ENCODE measurements at regions not wholly inside any gene's neighbourhood (a gene's known extent, or its start where the extent isn't known, plus 50 kb on each side); places are given as distances from the start of the nearest gene placed in this dataset.

DNA sequence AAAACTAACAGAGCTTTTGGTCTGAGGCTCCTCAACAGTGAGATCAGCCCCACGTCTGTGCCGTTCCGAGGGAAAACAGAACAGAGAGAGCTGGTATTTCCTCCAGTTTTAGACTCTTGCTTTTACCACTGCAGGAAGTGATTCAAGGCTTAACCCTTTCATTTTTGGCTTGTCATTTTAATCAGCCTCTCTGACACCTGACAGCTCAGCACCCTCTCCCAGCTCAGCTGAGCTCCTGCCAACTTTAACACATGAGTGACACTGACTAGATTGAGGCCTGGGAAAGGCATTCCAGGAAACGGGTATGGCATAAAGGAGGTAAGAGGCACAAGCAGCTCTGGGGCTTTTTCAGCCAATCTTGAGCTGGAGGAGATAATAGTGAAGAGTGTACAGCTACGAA is 239.4 kb upstream of the SKOR2 start:
- Mint-ChIP-seq H3K9me3 (ENCODE audit: low read depth) (peaks cover 9% of the 10 kb centered on the region), H3K4me3 (ENCODE audit: unreplicated experiment) (no peak overlapping the region), H3K27ac (ENCODE audit: unreplicated experiment) (no peak overlapping the region), H3K27me3 (ENCODE audit: low read depth) (peaks cover 3% of the 10 kb centered on the region), H3K4me1 (ENCODE audit: low read depth) (no peaks in the 10 kb centered on the region), H3K36me3 (ENCODE audit: low read depth) (no peaks in the 10 kb centered on the region)
- DNase-seq (ENCODE audit: low spot score): no peak
- TF ChIP-seq, protein P1, sequence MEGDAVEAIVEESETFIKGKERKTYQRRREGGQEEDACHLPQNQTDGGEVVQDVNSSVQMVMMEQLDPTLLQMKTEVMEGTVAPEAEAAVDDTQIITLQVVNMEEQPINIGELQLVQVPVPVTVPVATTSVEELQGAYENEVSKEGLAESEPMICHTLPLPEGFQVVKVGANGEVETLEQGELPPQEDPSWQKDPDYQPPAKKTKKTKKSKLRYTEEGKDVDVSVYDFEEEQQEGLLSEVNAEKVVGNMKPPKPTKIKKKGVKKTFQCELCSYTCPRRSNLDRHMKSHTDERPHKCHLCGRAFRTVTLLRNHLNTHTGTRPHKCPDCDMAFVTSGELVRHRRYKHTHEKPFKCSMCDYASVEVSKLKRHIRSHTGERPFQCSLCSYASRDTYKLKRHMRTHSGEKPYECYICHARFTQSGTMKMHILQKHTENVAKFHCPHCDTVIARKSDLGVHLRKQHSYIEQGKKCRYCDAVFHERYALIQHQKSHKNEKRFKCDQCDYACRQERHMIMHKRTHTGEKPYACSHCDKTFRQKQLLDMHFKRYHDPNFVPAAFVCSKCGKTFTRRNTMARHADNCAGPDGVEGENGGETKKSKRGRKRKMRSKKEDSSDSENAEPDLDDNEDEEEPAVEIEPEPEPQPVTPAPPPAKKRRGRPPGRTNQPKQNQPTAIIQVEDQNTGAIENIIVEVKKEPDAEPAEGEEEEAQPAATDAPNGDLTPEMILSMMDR (IDR thresholded peaks at IDR 0.05): no peak

GRCh38 chr18:47485221-47485797 is 233.8 kb upstream of the SKOR2 start:
- no peak for DNase-seq (ENCODE audit: low spot score)
- Mint-ChIP-seq H3K9me3 (ENCODE audit: low read depth) (peaks cover 9% of the 10 kb centered on the region), H3K36me3 (ENCODE audit: low read depth) (no peaks in the 10 kb centered on the region), H3K4me3 (ENCODE audit: unreplicated experiment) (no peak overlapping the region), H3K27ac (ENCODE audit: unreplicated experiment) (no peak overlapping the region), H3K27me3 (ENCODE audit: low read depth) (peaks cover 12% of the 10 kb centered on the region), H3K4me1 (ENCODE audit: low read depth) (no peaks in the 10 kb centered on the region)
- TF ChIP-seq, protein P1 (IDR thresholded peaks at IDR 0.05): no peak

GRCh38 chr18:47484068-47484467 is 232.6 kb upstream of the SKOR2 start:
- H3K36me3 Mint-ChIP-seq (ENCODE audit: low read depth): no peaks in the 10 kb centered on the region

DNA sequence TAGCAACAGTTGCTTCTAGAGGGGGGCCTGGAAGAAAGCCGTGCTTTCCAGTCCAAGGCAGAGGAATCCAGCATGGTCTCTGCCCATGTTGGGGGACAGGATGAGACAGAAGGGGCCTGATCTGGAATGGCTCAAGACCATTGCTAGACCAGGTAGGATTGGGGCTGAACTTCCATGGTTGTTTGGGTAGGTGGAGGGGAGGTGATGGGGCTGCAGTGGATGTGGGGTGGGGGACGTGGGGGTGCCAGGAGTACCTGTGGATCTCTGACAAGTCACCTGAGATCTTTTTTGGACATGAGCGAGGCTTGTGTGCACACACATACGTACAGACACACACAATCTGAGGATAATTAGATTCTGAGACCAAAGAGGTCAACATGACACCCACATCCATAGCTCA is 228.7 kb upstream of the SKOR2 start:
- Mint-ChIP-seq H3K27ac (ENCODE audit: unreplicated experiment) (no peak overlapping the region), H3K4me1 (ENCODE audit: low read depth) (no peaks in the 10 kb centered on the region), H3K27me3 (ENCODE audit: low read depth) (peaks cover 15% of the 10 kb centered on the region), H3K9me3 (ENCODE audit: low read depth) (no peaks in the 10 kb centered on the region), H3K36me3 (ENCODE audit: low read depth) (no peaks in the 10 kb centered on the region), H3K4me3 (ENCODE audit: unreplicated experiment) (no peak overlapping the region)
- TF ChIP-seq, protein P1 (IDR thresholded peaks at IDR 0.05): no peak
- DNase-seq (ENCODE audit: low spot score): no peak

More at GRCh38 chr18:47484068-47484467, 232.6 kb upstream of the SKOR2 start:
- Mint-ChIP-seq H3K4me1 (ENCODE audit: low read depth) (no peaks in the 10 kb centered on the region), H3K27ac (ENCODE audit: unreplicated experiment) (no peak overlapping the region), H3K27me3 (ENCODE audit: low read depth) (peaks cover 14% of the 10 kb centered on the region), H3K9me3 (ENCODE audit: low read depth) (peaks cover 6% of the 10 kb centered on the region), H3K4me3 (ENCODE audit: unreplicated experiment) (no peak overlapping the region)
- TF ChIP-seq, protein P1 (IDR thresholded peaks at IDR 0.05): no peak
- DNase-seq (ENCODE audit: low spot score): no peak

DNA sequence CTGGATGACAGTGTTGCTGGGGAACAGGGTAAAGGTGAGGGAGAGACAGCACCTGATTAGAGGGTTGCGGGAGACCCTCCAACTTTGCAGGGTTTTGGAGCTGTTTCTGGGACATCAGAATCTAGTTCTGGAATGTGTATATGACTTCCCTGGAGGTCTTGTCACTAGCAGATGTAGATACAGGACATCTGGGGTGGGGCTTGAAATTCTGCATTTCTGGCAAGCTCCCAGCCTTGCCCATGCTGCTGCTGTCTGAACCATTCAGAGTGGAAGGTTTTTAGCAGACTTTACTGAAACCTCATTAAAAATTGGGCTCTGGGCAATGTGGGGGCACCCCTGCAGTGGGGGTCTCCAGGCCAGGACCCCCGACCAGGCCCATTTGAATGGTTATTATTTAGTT is 220.3 kb upstream of the SKOR2 start:
- no peak for DNase-seq (ENCODE audit: low spot score)
- Mint-ChIP-seq H3K9me3 (ENCODE audit: low read depth) (no peaks in the 10 kb centered on the region), H3K4me3 (ENCODE audit: unreplicated experiment) (no peak overlapping the region), H3K27me3 (ENCODE audit: low read depth) (peaks cover 6% of the 10 kb centered on the region), H3K27ac (ENCODE audit: unreplicated experiment) (no peak overlapping the region), H3K4me1 (ENCODE audit: low read depth) (no peaks in the 10 kb centered on the region), H3K36me3 (ENCODE audit: low read depth) (no peaks in the 10 kb centered on the region)
- TF ChIP-seq, protein P1 (IDR thresholded peaks at IDR 0.05): no peak

Data from chondrocyte (in vitro differentiated cells).